HEK293 (cell line): ENCODE measurements at regions not wholly inside any gene's neighbourhood (a gene's known extent, or its start where the extent isn't known, plus 50 kb on each side); places are given as distances from the start of the nearest gene placed in this dataset.

ENCODE experiments used
- CTCF ChIA-PET: fragments of 350-600 bp; formaldehyde crosslinking; extraction: SDS; loops from one replicate; lab custom pipeline; 2021; ENCODE audit warnings: antibody characterized with exemption; lab: Yijun Ruan, JAX
- POLR2A ChIA-PET: fragments of 300-600 bp; formaldehyde crosslinking; extraction: SDS; loops from one replicate; lab custom pipeline; 2020; ENCODE audit warnings: antibody characterized with exemption, inconsistent platforms; lab: Yijun Ruan, JAX
- H3K27ac ChIP-seq: fragments of 200-500 bp; sonication (Bioruptor generic); 2 replicates; pipeline ENCODE4 v1.5.1; 2014; ENCODE audit warnings: low read depth, low read length, control low read depth, inconsistent platforms; ENCODE audit errors: extremely low read depth
- H3K36me3 ChIP-seq, 2 experiments: fragments of 200-500 bp in 1 of 2; sonication (Bioruptor generic) in 1 of 2; 1 replicate in 1 of 2; 2 replicates in 1 of 2; pipeline ENCODE4 v1.5.1; 2014 to 2017; ENCODE audit warnings: inconsistent platforms in 2 of 2, low read length in 2 of 2; ENCODE audit not compliant: control insufficient read depth in 2 of 2, insufficient read depth in 1 of 2
- H3K4me1 ChIP-seq: fragments of 200-500 bp; sonication (Bioruptor generic); 2 replicates; pipeline ENCODE4 v1.5.1; 2014; ENCODE audit warnings: mild to moderate bottlenecking, low read length, inconsistent platforms; ENCODE audit not compliant: control insufficient read depth, insufficient read depth
- H3K4me3 ChIP-seq: 2 replicates; pipeline ENCODE4 v1.5.1; 2011; ENCODE audit warnings: low read depth, mild to moderate bottlenecking, control low read depth, low read length, moderate library complexity
- H3K9me3 ChIP-seq: fragments of 200-500 bp; sonication (Bioruptor generic); 2 replicates; pipeline ENCODE4 v1.5.1; 2014; ENCODE audit warnings: low read depth, low read length, inconsistent platforms; ENCODE audit not compliant: control insufficient read depth, insufficient read depth
- EGR2 ChIP-seq: fragments of 450-650 bp; formaldehyde crosslinking; IDR thresholded peaks from 2 replicates; pipeline ENCODE4 v1.5.1; 2016; ENCODE audit warnings: low read depth, missing biosample characterization, missing genetic modification characterization
- ELK4 ChIP-seq: IDR thresholded peaks from 2 replicates; pipeline ENCODE4 v1.6.1; 2011; ENCODE audit warnings: mild to moderate bottlenecking, low read depth, low read length, borderline replicate concordance
- FEZF1 ChIP-seq: fragments of 450-650 bp; formaldehyde crosslinking; IDR thresholded peaks from 2 replicates; pipeline ENCODE4 v1.5.1; 2016; ENCODE audit warnings: missing biosample characterization, missing genetic modification characterization
- IKZF3 ChIP-seq: fragments of 450-650 bp; IDR thresholded peaks from 2 replicates; pipeline ENCODE4 v1.5.0; 2018; ENCODE audit warnings: missing biosample characterization, mild to moderate bottlenecking, missing genetic modification characterization, moderate library complexity
- MZF1 ChIP-seq: fragments of 450-650 bp; formaldehyde crosslinking; IDR thresholded peaks from 2 replicates; pipeline ENCODE4 v1.5.1; 2017; ENCODE audit warnings: missing biosample characterization, missing genetic modification characterization, borderline replicate concordance
- OVOL3 ChIP-seq: fragments of 450-650 bp; formaldehyde crosslinking; IDR thresholded peaks from 2 replicates; pipeline ENCODE4 v1.5.1; 2016; ENCODE audit warnings: missing biosample characterization, missing genetic modification characterization
- ZBTB10 ChIP-seq: fragments of 450-650 bp; formaldehyde crosslinking; IDR thresholded peaks from 2 replicates; pipeline ENCODE4 v1.5.1; 2016; ENCODE audit warnings: missing biosample characterization, missing genetic modification characterization
- ZFP37 ChIP-seq: fragments of 450-650 bp; formaldehyde crosslinking; IDR thresholded peaks from 2 replicates; pipeline ENCODE4 v1.5.1; 2016; ENCODE audit warnings: missing biosample characterization, missing genetic modification characterization
- ZFP41 ChIP-seq: fragments of 450-650 bp; formaldehyde crosslinking; IDR thresholded peaks from 2 replicates; pipeline ENCODE4 v1.5.1; 2016; ENCODE audit warnings: missing biosample characterization, missing genetic modification characterization, borderline replicate concordance
- ZNF10 ChIP-seq: fragments of 450-650 bp; formaldehyde crosslinking; IDR thresholded peaks from 2 replicates; pipeline ENCODE4 v1.5.1; 2017; ENCODE audit warnings: missing biosample characterization, missing genetic modification characterization
- ZNF114 ChIP-seq: fragments of 450-650 bp; formaldehyde crosslinking; IDR thresholded peaks from 2 replicates; pipeline ENCODE4 v1.5.0; 2017; ENCODE audit warnings: missing biosample characterization, missing genetic modification characterization
- ZNF146 ChIP-seq: fragments of 450-650 bp; formaldehyde crosslinking; IDR thresholded peaks from 2 replicates; pipeline ENCODE4 v1.5.1; 2016; ENCODE audit warnings: missing biosample characterization, missing genetic modification characterization
- ZNF221 ChIP-seq: fragments of 450-650 bp; formaldehyde crosslinking; IDR thresholded peaks from 2 replicates; pipeline ENCODE4 v1.5.1; 2017; ENCODE audit warnings: missing biosample characterization, missing genetic modification characterization, borderline replicate concordance
- ZNF280D ChIP-seq: fragments of 450-650 bp; formaldehyde crosslinking; IDR thresholded peaks from 2 replicates; pipeline ENCODE4 v1.5.1; 2016; ENCODE audit warnings: missing biosample characterization, missing genetic modification characterization
- ZNF302 ChIP-seq: fragments of 450-650 bp; formaldehyde crosslinking; IDR thresholded peaks from 2 replicates; pipeline ENCODE4 v1.5.1; 2016; ENCODE audit warnings: missing biosample characterization, missing genetic modification characterization, low read depth
- ZNF394 ChIP-seq: fragments of 450-650 bp; formaldehyde crosslinking; IDR thresholded peaks from 2 replicates; pipeline ENCODE4 v1.5.1; 2016; ENCODE audit warnings: missing biosample characterization, missing genetic modification characterization, mild to moderate bottlenecking, moderate library complexity, borderline replicate concordance
- ZNF624 ChIP-seq: fragments of 450-650 bp; formaldehyde crosslinking; IDR thresholded peaks from 2 replicates; pipeline ENCODE4 v1.5.1; 2017; ENCODE audit warnings: missing biosample characterization, missing genetic modification characterization
- ZNF626 ChIP-seq: fragments of 450-650 bp; sonication (Bioruptor Pico); formaldehyde crosslinking; IDR thresholded peaks from 2 replicates; pipeline ENCODE4 v1.5.1; 2018; ENCODE audit warnings: missing biosample characterization, missing genetic modification characterization, inconsistent platforms
- ZNF629 ChIP-seq: fragments of 450-650 bp; formaldehyde crosslinking; IDR thresholded peaks from 2 replicates; pipeline ENCODE4 v1.5.1; 2017; ENCODE audit warnings: missing biosample characterization, missing genetic modification characterization
- ZNF645 ChIP-seq: fragments of 450-650 bp; formaldehyde crosslinking; IDR thresholded peaks from 2 replicates; pipeline ENCODE4; 2016; ENCODE audit warnings: missing biosample characterization, missing genetic modification characterization
- ZSCAN5A ChIP-seq: fragments of 450-650 bp; formaldehyde crosslinking; IDR thresholded peaks from 2 replicates; pipeline ENCODE4 v1.5.1; 2016; ENCODE audit warnings: missing biosample characterization, missing genetic modification characterization

DNA sequence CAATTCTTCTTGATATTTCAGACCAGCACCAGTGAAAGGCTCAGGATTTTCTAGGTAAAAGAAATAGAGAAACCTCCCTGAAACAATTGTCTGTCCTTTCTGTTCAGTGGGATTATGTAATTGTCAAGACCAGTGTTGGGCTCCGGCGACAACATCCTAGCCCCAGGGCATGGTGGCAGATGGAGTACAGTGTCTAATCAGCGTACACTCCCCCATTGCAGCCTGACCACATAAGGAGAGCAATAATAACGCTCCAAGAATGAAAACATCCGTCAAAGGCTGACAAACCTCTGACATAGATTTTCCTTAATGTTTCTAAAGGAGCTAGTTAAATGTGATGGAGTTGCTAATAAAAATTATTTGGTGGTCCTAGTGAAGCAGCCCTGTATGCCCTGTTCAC is 144.6 kb downstream of the EBLN2 start (continued):
- TF ChIP-seq ELK4 (no peak), FEZF1 (tag by site-specific recombination) (0 out of 2 replicates have a peak, but pooled peaks have one; percentile 12)
- TF ChIP-seq, all 188 proteins: peak for 4

- CTCF ChIA-PET: no interaction called here
- H3K27ac ChIP-seq: no peak overlapping the region
- POLR2A ChIA-PET: no interaction called here
- H3K36me3 ChIP-seq: no peaks in the 10 kb centered on the region
- no peaks in the 10 kb centered on the region for H3K4me1 ChIP-seq
- TF ChIP-seq MZF1 (tag by site-specific recombination): no peak
- no peak for TF ChIP-seq ZNF221 (tag by site-specific recombination)
- no peak for TF ChIP-seq ZSCAN5A (tag by site-specific recombination)
- no peak for TF ChIP-seq EGR2 (tag by site-specific recombination)
- TF ChIP-seq OVOL3: no peak
- no peak for TF ChIP-seq ZNF394
- TF ChIP-seq ZNF10 (tag by site-specific recombination): no peak
- no peak for TF ChIP-seq ZBTB10 (tag by site-specific recombination)
- no peak for TF ChIP-seq ZNF626 (tag by site-specific recombination)
- no peak for TF ChIP-seq ZNF629 (tag by site-specific recombination)
- TF ChIP-seq IKZF3: no peak
- no peak for TF ChIP-seq ZNF146 (tag by site-specific recombination)
- no peak for TF ChIP-seq ZNF624 (tag by site-specific recombination)
- no peak for TF ChIP-seq ZFP41 (tag by site-specific recombination)
- no peak for TF ChIP-seq ZNF302 (tag by site-specific recombination)
- TF ChIP-seq ZFP37 (tag by site-specific recombination): no peak
- TF ChIP-seq, all 188 proteins: peak for 0
- Histone ChIP-seq H3K4me3 (no peak overlapping the region), H3K9me3 (no peaks in the 10 kb centered on the region)
Observed at GRCh38 chr3:73207946-73208440, 146.5 kb downstream of the EBLN2 start.

DNA sequence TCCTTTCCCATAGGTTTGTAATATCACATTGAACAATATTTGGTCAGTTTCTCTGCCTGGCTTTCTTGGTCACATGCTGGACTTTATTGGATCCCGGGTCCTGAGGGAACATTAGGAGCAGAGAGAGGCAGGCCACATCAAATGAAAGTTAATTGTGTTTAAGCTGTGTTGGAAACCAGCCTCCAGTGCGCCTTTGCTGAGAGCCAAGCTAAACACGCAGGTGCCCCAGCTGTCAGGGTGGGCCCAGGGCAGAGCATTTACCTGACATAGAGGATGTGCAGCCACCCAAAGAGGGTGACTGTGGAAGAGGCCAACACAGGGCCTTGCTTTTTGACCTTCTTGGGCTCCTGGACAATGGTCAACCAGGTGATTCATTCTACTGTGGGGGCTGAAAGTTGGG is 149.3 kb downstream of the EBLN2 start:
- no peak overlapping the region for H3K27ac ChIP-seq
- POLR2A ChIA-PET: interaction anchor here (0.6 kb wide), 1 partner anchor 30 kb away, joined by 4 read pairs; no protein-coding TSS in a partner anchor
- no peaks in the 10 kb centered on the region for H3K36me3 ChIP-seq
- no peaks in the 10 kb centered on the region for H3K4me1 ChIP-seq
- no peaks in the 10 kb centered on the region for H3K9me3 ChIP-seq
- CTCF ChIA-PET: interaction anchor here (0.6 kb wide), 1 partner anchor 524 kb away, joined by 5 read pairs; no protein-coding TSS in a partner anchor
- H3K4me3 ChIP-seq: no peak overlapping the region
- TF ChIP-seq ZNF645 (no peak), ZNF114 (tag by site-specific recombination) (no peak), ZNF280D (tag by site-specific recombination) (no peak), ZBTB10 (tag by site-specific recombination) (no peak)
